ENCODE measurements at regions not wholly inside any gene's neighbourhood (a gene's known extent, or its start where the extent isn't known, plus 50 kb on each side); places are given as distances from the start of the nearest gene placed in this dataset.

DNA sequence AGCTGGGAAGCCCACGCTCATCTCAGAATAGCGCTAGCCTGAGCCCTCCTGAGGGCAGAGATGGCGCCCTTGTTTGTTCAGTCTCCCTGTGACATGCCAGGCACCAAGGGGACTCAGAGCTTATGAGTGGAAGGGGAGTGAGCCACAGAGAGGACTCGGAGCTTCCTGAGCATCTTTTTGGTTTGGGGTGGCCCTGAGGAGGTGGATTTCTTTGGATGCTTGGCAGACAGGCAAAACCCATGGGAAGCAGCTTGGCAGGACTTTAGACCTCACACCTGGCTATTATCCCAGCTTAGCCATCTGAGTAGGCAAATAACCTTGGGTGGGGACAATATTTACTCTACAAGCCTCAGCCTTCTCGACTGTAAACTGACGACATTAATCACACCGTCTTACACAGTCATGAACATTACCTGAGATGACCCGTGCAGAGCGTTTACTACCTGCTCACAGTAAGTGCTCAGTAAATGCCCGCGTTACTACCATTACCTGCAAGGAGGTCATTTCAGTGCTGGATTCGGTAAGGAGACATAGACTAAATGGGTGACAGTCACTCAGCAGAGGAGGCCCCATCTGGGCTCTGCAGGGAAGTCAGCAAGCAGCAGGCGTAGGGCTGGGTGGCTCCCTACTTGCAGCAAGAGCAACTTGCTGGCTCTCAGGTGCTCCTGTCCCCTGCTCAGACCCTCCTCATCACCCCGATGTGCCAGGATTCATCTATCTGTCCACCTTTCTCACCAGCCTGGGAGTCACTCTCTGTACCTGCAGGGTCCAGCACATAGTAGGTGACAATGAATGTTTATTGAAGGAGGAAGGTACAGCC lies 54.9 kb downstream of the KLHDC7A start:
- no peak for DNase-seq

DNA sequence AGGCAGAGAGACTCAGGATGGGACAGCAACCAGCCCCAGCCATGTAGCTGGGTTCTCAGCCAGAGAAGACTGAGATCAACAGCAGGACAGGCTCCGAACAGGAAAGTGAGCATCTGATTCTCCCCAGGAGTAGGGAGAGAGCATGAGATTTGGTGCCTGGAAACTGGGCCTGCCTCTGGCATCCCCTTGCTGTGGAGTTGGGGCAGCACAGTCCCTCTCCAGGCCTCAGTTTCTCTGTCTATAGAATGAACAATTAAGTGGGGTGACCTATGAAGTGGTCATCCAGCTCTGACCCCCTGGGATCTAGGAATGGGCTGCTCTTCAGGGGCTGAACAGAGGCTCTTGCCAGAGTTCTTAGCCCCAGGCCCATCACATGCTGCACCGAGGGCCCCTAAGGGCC lies 55.6 kb downstream of the KLHDC7A start:
- DNase-seq = no peak

DNA sequence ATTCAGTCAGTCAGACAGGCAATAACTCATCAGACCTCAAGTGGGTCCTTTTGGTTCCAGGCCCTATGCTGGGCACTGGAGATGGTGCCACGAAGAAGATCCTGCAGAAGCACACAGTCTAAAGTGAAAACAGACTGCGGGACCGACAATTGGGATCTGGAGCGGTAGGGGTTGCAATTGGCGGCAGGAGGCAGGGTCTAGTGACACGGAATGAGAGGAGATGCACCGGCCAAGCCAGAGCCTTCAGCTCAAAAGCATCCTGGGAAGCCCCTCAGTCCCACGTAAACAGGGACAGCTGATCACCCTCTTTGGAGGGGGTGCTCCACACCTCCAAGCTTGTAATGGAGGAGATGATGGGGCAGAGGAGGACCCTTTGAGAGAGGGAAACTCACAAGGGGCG lies 56.2 kb downstream of the KLHDC7A start:
- DNase-seq = no peak

DNA sequence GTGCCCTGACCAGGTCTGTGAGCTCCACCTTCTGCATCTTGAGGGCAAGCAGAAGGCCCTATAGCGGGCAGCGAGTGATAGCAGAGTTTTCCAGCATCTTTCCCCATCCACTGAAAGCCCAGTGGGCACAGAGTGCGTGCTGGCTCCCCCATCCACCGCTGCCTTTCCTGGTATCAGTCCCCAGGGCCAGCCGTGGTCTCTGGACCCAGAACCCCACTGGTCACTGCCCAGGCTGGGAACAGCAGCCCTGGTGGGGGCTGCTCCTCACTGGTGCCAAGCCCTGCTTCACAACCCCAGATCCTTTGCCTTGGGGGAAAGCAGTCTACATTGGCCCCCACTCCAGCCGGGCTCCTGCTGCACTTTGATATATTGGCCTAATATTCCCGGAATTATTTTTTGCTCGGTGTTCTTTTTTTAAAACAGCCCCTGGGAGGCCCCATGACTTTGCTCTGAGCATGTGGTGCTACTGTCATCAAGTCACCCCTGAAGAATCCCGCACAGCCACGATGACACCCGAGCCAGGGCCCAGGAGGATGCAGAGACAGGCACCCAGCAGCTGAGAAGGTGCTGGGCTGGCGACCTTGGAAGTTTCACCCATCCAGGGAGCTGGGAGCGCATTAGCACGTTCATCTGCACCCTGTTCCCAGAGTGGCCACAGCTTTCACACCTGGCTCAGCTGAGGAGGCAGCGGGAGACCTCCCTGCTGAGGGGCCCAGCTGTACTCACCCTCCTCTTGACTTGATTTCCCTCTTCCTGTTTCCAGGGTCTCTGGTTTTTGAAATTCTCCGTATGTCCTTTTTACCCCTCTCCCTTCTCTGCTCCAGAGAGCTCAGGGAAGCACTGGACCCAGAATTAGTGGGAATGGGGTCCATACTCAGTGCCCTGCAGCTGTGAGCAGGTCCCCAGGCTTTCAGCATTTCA lies 56.9 kb downstream of the KLHDC7A start:
- DNase-seq = no peak

DNA sequence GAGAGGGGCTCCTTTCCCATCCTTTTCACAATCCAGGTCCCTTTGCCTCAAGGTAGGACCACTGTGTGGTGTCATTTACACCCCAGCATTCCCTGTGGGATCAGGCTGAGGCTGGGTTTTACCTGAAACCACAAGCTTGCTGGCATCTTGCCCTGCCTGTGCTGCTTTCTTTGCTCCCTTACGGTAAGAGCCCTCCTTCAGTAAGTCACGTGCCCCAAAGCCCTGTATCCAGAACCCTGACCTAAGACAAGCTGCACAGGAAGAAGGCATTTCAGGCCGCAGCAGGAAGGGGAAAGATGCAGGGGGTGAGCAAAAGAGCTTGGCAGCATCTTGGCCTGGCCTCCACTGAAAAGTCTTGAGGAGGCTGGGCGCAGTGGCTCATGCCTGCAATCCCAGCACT lies 58.4 kb downstream of the KLHDC7A start:
- DNase-seq = no peak

DNA sequence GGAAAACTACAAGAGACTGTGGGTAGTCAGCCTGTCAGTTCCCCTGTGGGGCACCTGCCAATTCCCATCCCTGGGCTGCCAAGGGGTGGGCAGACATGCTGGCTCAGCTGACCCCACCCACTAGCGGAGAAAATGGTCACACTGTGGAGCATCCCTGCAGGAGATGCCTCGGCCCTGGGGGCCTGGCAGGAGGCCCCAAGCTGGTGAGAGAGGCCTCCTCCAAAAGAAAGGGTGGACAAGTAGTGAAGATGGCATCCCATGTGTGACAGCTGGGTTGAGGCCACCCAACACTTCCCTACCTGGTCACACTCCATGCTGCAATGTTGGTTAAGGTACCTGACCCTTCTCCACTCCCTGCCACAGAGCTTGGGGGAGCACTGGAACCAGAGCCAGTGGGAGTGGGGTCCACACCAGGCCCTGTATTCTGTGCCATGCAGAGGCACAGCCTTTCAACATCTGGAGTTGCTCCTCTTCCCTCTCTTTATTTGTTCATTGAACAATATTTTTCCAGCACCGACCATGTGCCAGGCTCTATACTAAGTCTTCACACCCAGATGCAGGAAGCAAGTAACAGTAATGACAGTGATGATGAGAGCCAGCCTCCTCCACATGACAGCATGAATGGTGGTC lies 59.5 kb downstream of the KLHDC7A start:
- no peak for DNase-seq

DNA sequence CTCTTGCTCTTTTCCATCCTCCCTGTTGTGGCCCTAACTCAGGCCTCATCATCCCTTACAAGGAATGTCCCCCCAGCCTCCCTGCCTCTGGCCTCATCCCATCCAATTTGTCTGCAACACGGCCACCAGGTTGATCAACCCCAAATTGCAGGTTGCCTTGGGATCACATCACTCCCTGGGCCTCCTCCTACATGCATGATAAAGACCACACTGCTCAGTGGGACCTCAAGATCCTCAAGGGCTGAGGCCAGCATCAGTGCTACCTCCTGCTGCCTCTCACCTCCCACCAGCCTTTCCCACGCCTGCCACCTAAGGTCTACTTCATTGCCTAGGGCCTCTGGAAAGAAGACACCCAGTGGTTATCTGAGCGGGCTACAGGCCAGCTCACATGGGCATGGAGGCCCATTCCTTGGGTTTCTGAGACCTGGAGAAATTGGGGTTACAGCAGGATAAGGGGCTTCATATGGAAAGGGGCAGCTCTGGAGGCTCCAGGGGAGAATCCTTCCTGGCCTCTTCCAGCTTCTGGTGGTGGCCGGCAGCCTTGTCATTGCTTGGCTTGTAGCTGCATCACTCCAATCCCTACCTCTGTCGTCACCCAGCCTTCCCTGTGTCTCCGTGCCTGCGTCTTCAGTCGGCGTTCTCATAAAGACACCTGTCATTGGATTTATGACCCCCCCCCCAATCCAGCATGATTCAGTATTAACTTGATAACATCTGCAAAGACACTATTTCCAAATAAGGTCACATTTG lies 60.5 kb downstream of the KLHDC7A start:
- DNase-seq = no peak

DNA sequence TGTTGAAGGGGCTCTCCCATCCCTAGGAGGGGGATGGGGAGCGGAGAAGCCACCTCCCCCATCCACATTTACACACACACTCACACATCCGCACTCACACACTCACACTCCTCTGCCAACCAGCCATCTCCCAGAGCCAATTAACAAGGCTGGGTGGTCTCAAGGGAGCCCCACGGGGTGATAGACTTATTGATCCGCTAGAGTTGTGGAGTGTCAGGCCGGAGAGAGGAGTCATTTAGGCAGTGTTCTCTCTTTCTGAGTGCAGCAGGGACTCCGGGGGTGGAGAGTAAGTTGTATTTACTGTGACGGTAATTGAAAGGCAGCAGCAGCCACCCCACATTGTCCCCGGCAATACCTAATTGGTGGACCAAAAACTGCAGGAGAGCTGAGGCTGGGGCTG lies 61.6 kb downstream of the KLHDC7A start:
- no peak for DNase-seq

DNA sequence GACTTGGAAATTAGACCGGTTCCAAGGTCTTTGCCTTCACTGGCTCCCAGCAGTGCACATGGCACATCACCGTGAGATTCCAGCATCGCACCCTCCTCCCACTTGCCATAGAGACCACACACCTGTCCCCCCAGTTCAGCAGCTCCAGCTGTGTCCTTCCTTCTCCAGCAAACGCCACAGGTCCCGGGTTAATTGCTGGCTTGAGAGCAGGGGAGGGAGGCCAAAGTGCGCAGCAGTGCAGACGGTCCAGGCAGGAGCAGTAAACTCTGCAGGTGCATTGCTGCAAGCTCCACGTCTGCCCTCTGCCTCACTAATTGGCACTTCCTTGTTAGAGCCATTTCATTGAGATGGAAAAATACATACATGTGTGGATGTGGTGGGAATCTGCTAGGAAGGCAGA lies 65.3 kb downstream of the KLHDC7A start:
- DNase-seq = no peak

DNA sequence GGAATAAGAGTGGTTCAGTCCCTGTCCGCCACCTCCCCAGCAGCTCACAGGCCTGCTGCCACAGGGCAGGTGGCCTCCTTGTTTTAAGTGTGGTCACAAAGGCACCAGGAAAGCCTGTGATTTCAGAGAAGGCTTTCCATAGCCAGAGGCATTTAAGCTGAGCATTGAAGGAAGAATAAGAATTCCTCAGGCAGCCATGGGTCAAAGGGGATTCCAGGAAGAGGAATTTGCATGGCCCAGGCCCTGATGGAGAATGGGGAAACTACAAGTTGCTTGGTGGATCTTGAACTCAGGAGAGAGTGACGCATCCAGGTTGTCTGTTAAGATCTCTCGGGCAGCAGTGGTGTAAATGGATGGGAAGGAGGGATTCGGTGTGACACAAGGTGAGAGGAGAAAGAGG lies 66.7 kb downstream of the KLHDC7A start:
- no peak for DNase-seq

DNA sequence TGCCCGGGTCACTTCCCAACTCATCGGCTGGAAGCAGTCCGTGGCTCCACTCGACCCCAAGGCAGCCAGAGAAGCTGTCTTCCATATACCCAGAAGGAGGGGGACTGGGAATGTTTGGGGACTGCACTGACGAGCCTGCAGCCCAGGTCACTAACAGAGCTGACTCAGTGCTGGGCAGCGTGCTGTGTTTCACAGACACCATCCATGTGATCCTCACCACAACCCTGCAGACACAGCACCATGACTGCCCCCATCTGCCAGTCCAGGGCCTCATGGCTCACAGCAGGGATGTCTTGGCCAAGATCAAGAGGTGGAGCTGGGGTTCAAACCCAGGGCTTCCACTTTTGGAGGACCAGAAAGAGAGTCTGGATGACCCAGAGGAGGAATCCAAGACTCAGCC lies 67.9 kb downstream of the KLHDC7A start:
- no peak for DNase-seq

DNA sequence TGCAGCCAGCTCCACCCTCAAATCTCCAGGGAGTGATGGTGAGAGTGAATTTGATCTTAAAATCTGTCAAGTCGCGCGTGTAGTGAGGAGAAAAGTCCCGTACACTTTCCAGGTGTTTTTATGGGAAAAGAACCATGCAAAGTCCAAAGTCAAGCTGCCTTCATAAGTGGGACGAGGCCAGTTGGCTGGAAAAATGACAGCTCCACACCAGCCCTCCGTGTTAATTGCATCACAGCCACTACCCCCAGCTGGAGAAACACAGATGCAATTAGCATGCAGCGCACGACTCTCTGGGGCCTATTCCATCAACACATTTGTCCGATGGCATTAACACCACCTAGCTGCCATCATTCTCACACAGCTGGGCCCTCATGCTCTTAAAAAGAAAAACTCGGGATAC lies 68.4 kb downstream of the KLHDC7A start:
- DNase-seq = no peak

DNA sequence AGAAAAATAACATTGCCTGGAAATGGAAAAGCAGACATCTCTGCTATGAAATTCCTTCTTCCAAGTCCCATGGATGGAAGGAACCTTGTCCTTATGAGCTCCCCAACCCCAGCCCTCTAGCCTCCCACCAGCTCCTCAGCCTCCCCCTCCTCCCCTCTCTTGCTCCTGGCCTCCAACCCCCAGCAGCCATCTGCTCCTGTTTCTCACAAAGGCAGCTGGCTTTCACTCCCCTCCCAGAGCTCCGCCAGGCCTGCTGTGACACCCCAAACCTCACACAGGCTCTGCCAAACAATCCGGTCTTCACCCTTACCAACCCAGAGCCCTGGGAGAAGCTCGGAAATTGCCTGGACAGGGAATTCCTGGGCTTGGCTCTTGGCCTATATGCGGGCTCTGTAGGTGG lies 69.2 kb downstream of the KLHDC7A start:
- DNase-seq = no peak

DNA sequence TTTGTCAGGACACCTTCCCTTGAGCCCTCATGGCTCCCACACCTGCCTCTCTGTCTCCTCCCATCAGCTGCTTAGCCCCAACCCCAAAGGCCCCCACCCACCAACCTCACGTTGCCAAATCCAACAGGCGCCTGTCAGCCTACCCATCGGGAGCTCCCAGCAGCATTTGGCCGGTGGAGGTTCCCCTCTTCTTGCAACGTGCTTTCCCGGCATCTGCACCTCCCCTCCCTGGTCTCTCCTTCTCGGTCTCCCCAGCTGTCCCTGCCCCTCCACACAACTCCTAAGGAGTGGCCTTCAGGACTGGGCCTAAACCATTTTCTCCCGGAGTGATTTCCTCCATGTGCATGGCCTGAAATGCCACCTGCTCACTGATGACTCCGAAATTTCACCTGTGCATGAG lies 71.9 kb downstream of the KLHDC7A start:
- DNase-seq = no peak

DNA sequence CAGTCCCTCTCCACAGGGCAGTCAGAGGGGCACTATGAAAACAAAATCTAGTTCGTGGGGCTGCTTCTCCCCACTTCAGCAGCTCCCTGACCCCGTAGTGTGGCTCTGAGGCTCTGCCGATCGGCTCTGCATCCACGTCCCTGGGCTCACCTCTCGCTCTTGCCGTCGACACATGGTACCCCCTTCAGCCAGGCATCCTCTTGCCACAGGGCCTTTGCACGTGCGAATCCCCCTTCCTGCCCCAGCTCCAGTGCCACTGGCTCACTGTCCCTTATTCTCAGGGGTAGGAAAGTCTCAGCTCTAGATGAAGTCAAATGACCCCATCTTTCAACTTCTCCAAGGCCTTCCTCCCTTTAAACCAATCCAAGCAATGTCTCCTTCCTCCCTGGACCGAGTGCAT lies 72.7 kb downstream of the KLHDC7A start:
- no peak for DNase-seq

DNA sequence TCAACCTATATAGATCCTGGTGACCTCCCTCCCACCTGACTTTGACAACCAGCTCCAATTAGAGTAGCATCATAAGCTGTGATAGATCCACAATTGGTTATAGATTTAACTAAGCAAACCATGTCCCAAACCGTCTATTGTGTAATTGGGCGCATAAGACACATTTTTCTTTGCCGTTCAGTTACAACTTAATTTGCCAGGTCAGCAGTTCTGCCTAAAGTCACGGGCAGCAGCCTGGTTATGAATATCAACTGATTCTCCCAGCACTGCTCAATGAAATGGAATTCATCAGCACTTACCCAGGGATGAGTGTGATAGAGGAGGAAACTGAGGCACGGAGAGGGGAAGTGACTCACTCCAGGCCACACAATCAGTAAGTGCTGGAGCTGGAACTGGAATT lies 73.4 kb downstream of the KLHDC7A start:
- DNase-seq = no peak

DNA sequence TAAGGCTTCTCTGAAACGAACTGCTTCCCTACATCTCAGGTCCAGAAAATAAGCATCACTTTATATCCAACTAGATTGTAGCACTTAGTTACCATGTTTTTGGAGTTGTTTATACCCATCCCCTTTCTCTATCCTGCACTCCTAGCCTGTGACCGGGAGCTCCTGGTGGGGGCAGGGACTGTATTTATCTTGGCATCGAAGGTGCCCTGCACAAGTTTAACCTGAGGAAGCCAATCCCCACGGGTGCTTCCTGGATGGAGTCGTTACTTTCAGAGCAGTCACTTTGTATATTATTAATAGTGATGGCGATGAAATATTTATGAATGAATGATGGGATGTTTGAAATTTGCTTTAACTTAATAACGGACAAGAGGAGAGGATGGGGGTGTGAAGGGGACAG lies 73.9 kb downstream of the KLHDC7A start:
- no peak for DNase-seq

DNA sequence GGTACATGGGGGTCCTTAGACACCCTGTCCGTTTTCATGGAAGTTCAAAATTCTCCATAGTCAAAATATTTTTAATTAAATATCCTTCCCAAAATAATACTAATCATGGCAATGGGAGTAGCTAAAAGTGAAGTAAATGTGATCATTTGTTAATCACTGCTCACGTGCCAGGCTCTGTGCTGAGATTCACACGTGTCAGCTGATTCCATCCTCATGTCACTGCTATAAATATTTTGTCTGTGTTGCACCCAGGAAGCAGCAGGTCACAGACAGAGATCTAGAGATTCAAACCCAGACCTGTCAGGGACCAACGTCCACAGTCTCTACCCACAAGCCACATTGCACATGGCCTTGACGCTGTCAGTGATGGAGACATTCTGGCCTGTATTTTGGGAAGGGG lies 74.3 kb downstream of the KLHDC7A start:
- no peak for DNase-seq

DNA sequence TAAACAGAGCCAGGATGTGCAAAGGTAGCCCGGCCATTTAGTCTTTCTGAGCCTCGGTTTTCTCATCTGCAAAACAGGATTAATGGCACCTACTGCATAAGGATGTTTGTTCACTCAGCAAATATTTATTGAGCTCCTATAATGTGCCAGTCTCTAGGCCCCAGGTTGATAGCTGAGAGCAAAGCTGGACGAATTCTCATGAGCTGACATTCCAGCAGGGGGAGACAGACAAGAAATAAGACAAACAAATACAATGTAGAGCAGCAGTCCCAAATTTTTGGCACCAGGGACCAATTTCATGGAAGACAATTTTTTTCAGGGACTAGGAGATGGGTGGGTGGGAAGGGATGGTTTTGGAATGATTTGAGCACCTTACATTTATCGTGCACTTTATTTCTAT lies 74.3 kb upstream of the PAX7 start:
- DNase-seq = no peak

DNA sequence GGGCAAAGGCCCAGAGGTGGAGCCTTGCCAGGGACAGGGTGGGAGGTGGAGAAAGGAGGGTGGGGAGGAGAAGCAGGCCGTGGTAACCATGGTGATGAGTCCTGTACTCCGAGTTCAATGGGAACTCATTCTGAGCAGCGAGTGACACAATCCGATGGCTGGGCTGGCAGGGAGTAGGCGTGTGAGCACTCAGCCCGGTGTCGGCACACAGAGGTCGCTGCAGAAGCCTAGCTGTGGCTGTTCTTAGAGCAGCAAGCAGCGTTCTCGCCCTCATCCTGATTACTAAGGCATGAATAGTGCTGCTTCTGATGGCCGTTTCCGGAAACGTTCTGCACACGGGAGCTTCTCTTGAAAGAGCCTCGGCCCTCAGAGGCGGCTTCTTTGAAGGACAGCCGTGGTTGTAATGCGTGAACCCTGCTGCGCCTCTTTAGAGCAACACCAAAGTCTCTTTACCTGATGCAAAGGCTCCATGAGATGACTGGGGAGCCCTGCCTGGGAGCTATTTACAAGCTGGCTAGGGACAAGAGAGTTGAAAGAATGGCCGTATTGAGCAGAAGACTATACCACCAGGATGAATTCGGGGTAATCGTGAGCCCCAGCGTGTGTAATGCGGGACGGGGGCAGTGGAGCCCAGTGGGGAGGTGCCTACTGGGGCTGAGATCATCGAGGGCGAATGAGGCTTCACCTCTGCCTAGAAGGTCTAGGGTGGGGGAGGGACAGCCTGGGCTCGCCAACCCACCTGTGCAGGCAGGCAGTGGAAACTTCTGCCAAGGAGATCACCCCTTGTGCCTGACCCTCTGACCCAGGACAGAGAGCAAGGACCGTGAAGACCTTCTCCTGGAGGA lies 72.8 kb upstream of the PAX7 start:
- DNase-seq = peak; percentile 12

DNA sequence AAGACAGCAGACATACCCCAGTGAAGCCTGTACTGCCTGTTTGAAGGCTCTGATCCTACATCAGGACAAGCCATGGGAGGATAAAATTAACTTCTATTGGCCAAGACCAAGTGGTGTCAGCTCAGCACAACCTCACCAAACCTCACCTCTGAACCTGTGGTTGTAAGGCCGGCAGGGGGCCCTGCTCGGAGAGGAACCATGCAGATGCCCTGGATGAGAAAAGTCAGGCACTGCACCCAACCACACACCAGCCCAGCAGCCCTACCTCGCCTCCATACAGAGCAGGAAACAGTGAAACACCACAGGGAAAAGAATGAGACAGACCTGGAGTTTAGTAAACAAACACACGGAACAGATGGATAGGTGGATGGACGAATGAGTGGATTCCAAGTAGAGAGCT lies 70.0 kb upstream of the PAX7 start:
- no peak for DNase-seq

DNA sequence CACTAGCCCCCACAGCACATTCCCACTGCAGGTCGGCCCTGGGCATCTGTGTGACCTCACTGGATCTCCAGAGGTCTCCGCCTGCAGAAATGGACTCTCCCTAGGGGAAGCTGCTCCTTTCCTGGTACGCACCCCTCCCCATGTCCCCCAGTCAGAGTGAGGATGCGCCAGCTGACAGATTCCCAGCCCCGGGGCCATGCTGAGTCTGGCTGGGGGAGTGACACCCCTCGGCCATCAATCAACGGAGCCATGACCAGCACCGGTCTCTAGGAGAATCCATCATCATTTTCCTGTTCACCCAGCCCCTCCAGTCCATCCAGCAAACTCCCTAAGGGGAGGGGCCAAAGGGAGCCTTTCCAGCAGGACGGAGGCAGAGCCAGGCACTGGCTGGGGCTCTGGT lies 68.7 kb upstream of the PAX7 start:
- no peak for DNase-seq
